SJSA1 (cell line): ENCODE measurements at regions not wholly inside any gene's neighbourhood (a gene's known extent, or its start where the extent isn't known, plus 50 kb on each side); places are given as distances from the start of the nearest gene placed in this dataset.
"Not testable (repeated sequence)": the region's sequence is repeated elsewhere in the genome, so short reads cannot be mapped to it uniquely, and the experiment has no call there.

Experiments
- DNase-seq, 2 experiments: peaks; one replicate each; pipeline ENCODE4 v3.0.0-alpha.2; 2015 to 2020; ENCODE audit warnings: low spot score in 2 of 2, low read depth in 1 of 2
- H3K27ac ChIP-seq: fragments of 250-450 bp; sonication (Bioruptor Pico); 2 replicates; pipeline ENCODE4 v1.5.1; 2020; ENCODE audit warnings: mild to moderate bottlenecking, moderate library complexity
- H3K27me3 ChIP-seq: fragments of 250-450 bp; sonication (Bioruptor Pico); replicated peaks from 2 replicates; pipeline ENCODE4 v1.5.1; 2020; ENCODE audit warnings: mild to moderate bottlenecking, moderate library complexity
- H3K36me3 ChIP-seq: fragments of 250-450 bp; sonication (Bioruptor Pico); 2 replicates; pipeline ENCODE4 v1.5.1; 2020; ENCODE audit warnings: mild to moderate bottlenecking
- H3K4me1 ChIP-seq: fragments of 250-450 bp; sonication (Bioruptor Pico); replicated peaks from 2 replicates; pipeline ENCODE4 v1.6.1; 2021; ENCODE audit warnings: mild to moderate bottlenecking
- H3K4me3 ChIP-seq: fragments of 250-450 bp; sonication (Bioruptor Pico); 2 replicates; pipeline ENCODE4 v1.5.1; 2020; ENCODE audit warnings: mild to moderate bottlenecking
- H3K9me3 ChIP-seq: fragments of 250-450 bp; sonication (Bioruptor Pico); replicated peaks from 2 replicates; pipeline ENCODE4 v1.5.1; 2020; ENCODE audit warnings: mild to moderate bottlenecking

GRCh38 chr6:12546410-12547002, 170.1 kb upstream of the PHACTR1 start:
- Histone ChIP-seq H3K4me1 (peaks cover 48% of the 10 kb centered on the region), H3K36me3 (no peaks in the 10 kb centered on the region), H3K9me3 (no peaks in the 10 kb centered on the region), H3K4me3 (no peak overlapping the region), H3K27ac (peak overlapping the region; percentile 40), H3K27me3 (no peaks in the 10 kb centered on the region)
- DNase-seq: peak in 1 of 2 experiments; percentile 31

DNA sequence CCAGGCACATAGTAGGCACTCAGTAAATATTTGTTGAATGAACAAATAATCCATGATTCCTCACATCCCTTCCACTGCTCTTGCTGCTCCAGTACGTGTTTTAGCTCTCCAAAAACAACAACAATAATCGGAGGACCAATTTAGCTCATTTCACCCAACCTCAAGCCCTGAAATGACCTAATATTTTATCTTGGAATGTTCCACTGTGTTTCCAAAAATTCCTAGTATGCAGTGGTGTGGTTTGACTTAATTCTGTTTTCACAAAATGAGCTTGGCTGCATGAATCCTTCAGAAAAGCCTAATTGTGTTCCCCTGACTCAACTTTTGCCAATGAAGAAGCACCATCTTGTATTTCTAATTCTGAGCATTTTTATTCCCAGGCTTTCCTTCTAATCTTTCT, 168.0 kb upstream of the PHACTR1 start:
- H3K27me3 ChIP-seq: no peaks in the 10 kb centered on the region
- peaks cover 48% of the 10 kb centered on the region for H3K4me1 ChIP-seq
- peak in 1 of 2 experiments; percentile 80 for DNase-seq
- H3K9me3 ChIP-seq: no peaks in the 10 kb centered on the region
- H3K4me3 ChIP-seq: no peak overlapping the region
- H3K36me3 ChIP-seq: no peaks in the 10 kb centered on the region
- H3K27ac ChIP-seq: peak overlapping the region; percentile 86

DNA sequence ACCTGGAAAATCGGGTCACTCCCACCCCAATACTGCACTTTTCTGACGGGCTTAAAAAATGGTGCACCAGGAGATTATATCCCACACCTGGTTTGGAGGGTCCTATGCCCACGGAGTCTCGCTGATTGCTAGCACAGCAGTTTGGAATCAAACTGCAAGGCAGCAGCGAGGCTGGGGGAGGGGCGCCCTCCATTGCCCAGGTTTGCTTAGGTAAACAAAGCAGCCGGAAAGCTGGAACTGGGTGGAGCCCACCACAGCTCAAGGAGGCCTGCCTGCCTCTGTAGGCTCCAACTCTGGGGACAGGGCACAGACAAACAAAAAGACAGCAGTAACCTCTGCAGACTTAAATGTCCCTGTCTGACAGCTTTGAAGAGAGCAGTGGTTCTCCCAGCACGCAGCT, 167.1 kb upstream of the PHACTR1 start:
- not testable (repeated sequence) for H3K27me3 ChIP-seq, DNase-seq, H3K4me3 ChIP-seq, H3K9me3 ChIP-seq, H3K36me3 ChIP-seq
- Histone ChIP-seq H3K4me1 (peaks cover 40% of the 10 kb centered on the region), H3K27ac (peak overlapping the region; percentile 86)

DNA sequence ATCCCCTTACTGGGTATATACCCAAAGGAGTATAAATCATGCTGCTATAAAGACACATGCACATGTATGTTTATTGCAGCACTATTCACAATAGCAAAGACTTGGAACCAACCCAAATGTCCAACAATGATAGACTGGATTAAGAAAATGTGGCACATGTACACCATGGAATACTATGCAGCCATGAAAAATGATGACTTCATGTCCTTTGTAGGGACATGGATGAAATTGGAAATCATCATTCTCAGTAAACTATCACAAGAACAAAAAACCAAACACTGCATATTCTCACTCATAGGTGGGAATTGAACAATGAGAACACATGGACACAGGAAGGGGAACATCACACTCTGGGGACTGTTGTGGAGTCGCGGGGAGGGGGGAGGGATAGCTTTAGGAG, 161.7 kb upstream of the PHACTR1 start:
- H3K27ac ChIP-seq, H3K36me3 ChIP-seq, H3K9me3 ChIP-seq, H3K4me3 ChIP-seq, DNase-seq, H3K4me1 ChIP-seq, H3K27me3 ChIP-seq: not testable (repeated sequence)

- DNase-seq: no peak
- Histone ChIP-seq H3K27ac (no peak overlapping the region), H3K27me3 (no peaks in the 10 kb centered on the region), H3K4me3 (no peak overlapping the region), H3K9me3 (peaks cover 10% of the 10 kb centered on the region; the same call in 1 of the 2 replicates), H3K4me1 (no peaks in the 10 kb centered on the region; the same call in 1 of the 2 replicates), H3K36me3 (no peaks in the 10 kb centered on the region)
Measured at GRCh38 chr6:12555267-12555666, 161.3 kb upstream of the PHACTR1 start.

DNA sequence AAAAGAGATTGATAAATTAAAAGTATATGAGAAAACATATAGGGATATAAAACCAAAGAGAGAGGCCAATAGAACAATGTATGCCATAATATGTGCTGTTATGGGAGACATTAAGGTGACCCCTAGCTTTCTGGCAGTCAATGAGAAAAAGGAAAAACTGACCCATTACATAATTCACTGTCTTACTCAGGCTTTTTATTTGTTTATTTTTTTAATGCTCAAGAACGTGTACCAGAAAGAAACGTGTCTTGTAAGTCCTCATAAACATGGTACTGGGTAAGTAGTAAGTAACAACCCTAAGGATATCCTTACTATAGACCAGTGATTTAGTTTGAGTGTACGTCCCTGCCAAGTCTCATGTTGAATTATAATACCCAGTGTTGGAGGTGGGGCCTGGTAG, 160.8 kb upstream of the PHACTR1 start:
- peaks cover 10% of the 10 kb centered on the region; the same call in 1 of the 2 replicates for H3K9me3 ChIP-seq
- H3K27ac ChIP-seq: no peak overlapping the region
- H3K4me3 ChIP-seq: no peak overlapping the region
- no peak for DNase-seq
- no peaks in the 10 kb centered on the region; the same call in 1 of the 2 replicates for H3K4me1 ChIP-seq
- no peaks in the 10 kb centered on the region for H3K27me3 ChIP-seq
- H3K36me3 ChIP-seq: no peaks in the 10 kb centered on the region

- Histone ChIP-seq H3K27me3 (no peaks in the 10 kb centered on the region), H3K4me3 (no peak overlapping the region), H3K4me1 (no peaks in the 10 kb centered on the region; the same call in 1 of the 2 replicates), H3K9me3 (peaks cover 10% of the 10 kb centered on the region; the same call in 1 of the 2 replicates), H3K36me3 (no peaks in the 10 kb centered on the region), H3K27ac (no peak overlapping the region)
- no peak for DNase-seq
Measured at GRCh38 chr6:12557765-12558164, 158.8 kb upstream of the PHACTR1 start.

DNA sequence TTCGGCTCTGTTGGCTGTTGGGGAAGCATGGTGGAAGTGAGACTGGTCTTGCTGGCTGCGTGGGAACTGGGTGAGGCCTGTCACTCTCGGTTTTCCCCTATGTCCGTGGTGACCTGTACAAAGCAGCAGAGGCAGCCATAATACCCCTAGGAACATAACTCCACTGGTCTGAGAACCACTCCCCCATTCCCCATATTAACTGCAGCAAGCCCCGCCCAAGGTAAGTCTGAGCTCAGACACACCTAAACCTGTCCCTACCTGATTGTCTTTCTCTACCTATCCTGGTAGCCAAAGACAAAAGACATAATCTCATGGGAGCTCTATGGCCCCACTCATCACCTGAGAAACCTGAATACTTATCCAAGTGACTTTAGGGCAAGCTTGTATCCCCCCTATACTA, 156.3 kb upstream of the PHACTR1 start:
- Histone ChIP-seq H3K27me3 (no peaks in the 10 kb centered on the region), H3K36me3 (no peaks in the 10 kb centered on the region), H3K9me3 (peaks cover 10% of the 10 kb centered on the region; the same call in 1 of the 2 replicates), H3K4me1 (peaks cover 3% of the 10 kb centered on the region), H3K4me3 (no peak overlapping the region), H3K27ac (no peak overlapping the region)
- no peak for DNase-seq

DNA sequence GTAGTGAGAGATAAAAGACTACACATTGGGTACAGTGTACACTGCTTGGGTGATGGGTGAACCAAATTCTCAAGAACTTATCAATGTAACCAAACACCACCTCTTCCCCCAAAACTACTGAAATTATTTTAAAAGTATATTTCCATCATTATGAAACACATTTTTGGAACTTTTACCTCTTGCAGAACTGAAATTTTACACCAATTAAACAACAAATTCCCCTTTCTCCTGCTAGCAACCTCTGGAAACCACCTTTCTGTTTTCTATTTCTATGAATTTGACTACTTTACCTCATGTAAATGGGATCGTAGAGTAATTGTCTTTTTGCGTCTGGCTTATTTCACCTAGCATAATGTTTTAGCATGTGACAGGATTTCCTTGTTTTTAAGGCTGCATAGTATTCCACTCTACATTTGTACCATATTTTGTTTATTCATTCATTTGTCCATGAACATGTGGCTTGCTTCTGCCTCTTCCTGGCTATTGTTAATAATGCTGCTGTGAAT, 149.9 kb upstream of the PHACTR1 start:
- Histone ChIP-seq H3K27ac (no peak overlapping the region), H3K9me3 (no peaks in the 10 kb centered on the region), H3K4me1 (peaks cover 14% of the 10 kb centered on the region; the same call in 1 of the 2 replicates), H3K4me3 (no peak overlapping the region), H3K27me3 (no peaks in the 10 kb centered on the region), H3K36me3 (no peaks in the 10 kb centered on the region)
- DNase-seq: no peak

- no peak overlapping the region for H3K4me3 ChIP-seq
- H3K9me3 ChIP-seq: no peaks in the 10 kb centered on the region
- no peak overlapping the region for H3K27ac ChIP-seq
- no peaks in the 10 kb centered on the region for H3K27me3 ChIP-seq
- H3K36me3 ChIP-seq: no peaks in the 10 kb centered on the region
- H3K4me1 ChIP-seq: peaks cover 20% of the 10 kb centered on the region
- no peak for DNase-seq
Measured at GRCh38 chr6:12567682-12568081, 148.9 kb upstream of the PHACTR1 start.

DNA sequence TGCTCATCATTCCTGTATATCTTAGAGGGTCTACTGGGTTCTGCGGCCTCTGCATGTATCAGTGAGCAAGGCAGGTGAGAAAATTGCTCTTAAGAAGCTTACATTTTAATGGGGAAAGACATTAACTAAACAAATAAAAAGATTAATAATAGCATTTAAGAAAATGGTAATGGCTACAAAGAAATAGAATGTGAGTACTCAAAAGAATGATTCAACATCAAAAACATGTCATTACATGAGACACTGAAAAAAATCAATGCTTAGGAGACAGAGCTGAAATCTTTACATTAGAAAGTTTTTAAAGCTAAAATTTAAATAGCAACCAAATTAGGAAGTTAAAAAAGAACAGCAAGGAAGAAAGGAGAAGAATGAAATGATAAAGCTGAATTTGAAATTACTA, 146.9 kb upstream of the PHACTR1 start:
- no peaks in the 10 kb centered on the region for H3K36me3 ChIP-seq
- H3K4me1 ChIP-seq: peaks cover 39% of the 10 kb centered on the region
- no peak for DNase-seq
- H3K27me3 ChIP-seq: no peaks in the 10 kb centered on the region
- no peak overlapping the region for H3K27ac ChIP-seq
- H3K9me3 ChIP-seq: no peaks in the 10 kb centered on the region
- H3K4me3 ChIP-seq: no peak overlapping the region

DNA sequence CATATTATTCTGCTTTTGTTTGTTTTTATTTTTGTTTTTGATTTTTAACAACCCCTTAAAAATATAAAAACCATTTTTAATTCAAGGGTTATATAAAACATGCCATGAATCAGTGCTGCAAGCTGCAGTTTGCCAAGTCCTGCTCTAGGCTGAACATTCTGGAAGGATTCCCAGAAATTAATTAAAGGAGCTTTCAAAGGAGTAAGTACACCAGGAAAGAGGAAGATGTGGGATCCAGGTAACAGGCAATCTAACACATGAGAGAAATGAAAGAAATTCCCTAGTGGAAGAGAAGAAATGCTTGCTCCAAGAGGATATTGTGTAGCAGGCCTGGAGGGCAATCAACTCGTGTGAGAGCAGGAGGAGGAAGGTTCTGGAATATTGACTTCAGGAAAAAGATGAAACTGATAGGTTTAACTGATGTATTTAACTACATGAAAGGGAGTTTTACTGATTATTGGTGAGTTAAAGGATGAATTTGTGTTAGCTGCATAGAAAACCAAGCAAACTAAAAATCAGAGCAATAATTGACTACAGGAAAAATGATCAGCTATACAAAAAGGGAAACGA, 146.0 kb upstream of the PHACTR1 start:
- Histone ChIP-seq H3K4me3 (no peak overlapping the region), H3K27me3 (no peaks in the 10 kb centered on the region), H3K4me1 (peaks cover 43% of the 10 kb centered on the region), H3K36me3 (no peaks in the 10 kb centered on the region), H3K9me3 (no peaks in the 10 kb centered on the region), H3K27ac (no peak overlapping the region)
- no peak for DNase-seq

DNA sequence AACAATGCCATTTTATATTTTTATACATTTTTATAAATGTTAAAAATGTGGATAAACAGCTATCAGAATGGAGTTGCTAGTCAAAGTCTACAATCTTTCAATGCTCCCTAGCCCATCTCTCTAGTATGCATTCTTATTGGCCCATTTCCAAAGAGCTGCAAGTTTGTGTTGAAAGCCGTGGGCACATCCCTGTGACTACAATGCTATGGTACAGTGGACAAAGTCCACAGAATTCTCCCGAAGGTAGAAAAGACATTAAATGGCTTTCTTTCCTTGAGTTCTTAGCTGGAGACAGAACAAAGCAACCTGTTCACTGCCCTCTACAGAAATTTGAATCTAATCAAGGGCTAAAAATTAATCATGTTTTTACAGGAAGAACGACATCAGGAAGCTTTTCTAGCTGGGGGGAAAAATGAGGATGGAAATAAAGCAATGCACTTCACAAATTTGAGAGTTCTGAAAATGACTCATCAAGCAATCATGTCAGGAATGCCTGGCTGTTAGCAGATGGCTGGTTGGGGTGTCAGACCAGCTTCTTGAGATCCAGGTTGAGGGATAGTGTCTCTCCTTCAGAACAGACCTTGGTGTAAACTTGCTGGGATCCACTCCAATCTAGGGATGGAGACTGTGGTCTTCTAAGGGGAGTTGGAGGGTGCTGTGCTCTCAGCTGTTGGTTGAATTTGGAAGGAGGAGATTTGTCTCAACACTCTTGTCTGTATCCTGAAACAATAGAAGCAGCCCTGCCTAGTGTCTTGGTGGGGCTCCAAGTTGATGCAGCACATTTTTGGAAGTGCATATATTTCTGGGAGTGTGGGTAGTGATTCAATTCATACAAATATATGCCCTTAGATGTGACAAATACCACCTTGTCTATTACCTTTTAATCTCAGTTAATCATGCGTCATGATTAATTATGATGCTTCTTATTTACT, 143.4 kb upstream of the PHACTR1 start:
- peak; percentile 89 to 97 for DNase-seq
- Histone ChIP-seq H3K27me3 (no peaks in the 10 kb centered on the region), H3K9me3 (no peaks in the 10 kb centered on the region), H3K4me1 (peaks cover 64% of the 10 kb centered on the region), H3K36me3 (no peaks in the 10 kb centered on the region), H3K4me3 (no peak overlapping the region), H3K27ac (peak overlapping the region; percentile 96)

DNA sequence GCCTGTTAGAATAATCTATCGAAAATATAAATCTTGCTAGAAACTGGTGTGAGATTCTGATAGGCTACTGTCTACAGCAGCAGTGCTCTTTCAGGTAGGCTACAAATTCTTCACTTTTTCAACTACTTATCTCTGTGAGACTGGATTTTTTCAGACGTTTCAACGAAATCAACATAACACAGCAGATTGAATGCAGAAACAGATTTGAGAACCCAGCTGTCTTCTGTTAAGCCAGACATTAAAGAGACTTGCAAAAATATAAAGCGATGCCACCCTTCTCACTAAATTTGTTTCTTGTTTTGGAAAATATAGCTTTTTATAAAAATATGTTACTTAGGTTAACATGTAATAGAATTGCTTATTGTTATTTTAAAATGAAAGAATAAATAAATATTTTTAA, 140.6 kb upstream of the PHACTR1 start:
- Histone ChIP-seq H3K4me3 (no peak overlapping the region), H3K27me3 (no peaks in the 10 kb centered on the region), H3K27ac (peak overlapping the region; percentile 96), H3K9me3 (no peaks in the 10 kb centered on the region), H3K36me3 (no peaks in the 10 kb centered on the region), H3K4me1 (peaks cover 89% of the 10 kb centered on the region)
- DNase-seq: no peak
